ENCODE measurements at regions not wholly inside any gene's neighbourhood (a gene's known extent, or its start where the extent isn't known, plus 50 kb on each side); places are given as distances from the start of the nearest gene placed in this dataset.

DNA sequence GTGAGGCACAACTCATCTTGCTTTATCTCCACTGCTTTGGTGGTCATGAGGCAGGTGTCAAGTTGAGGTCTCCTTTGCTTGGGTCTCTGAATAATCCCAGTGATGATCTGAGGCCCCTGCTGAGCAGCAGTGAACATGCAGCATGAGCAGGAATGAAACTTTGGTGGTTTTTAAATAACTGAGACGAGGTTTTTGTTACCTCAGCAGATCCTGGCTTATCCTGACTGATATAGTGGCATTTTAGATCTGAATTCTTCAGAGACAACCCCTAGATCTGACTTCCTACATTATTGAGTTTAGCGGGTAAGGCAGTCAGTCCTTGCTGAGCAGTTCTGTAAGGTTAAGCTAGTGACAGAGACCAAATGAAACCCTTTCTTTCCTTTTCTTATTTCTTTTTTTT is 230.4 kb downstream of the ARRDC4 start:
- Histone ChIP-seq H3K4me2 (ENCODE audit: low read length) (no peak overlapping the region), H3K9ac (ENCODE audit: low read length) (no peak overlapping the region), H3K4me3 (replicated peaks in 1 of 2; ENCODE audit: low read depth in 1 of 2, low read length in 2 of 2) (no peak overlapping the region), H3K27me3 (ENCODE audit: insufficient read depth, low read length) (peaks cover 16% of the 10 kb centered on the region; the same call in 1 of the 2 replicates), H3K4me1 (ENCODE audit: control insufficient read depth in 1 of 2, insufficient read depth in 2 of 2, low read length in 2 of 2) (no peaks in the 10 kb centered on the region), H3K36me3 (ENCODE audit: control insufficient read depth in 1 of 2, insufficient read depth in 2 of 2, low read length in 2 of 2) (no peaks in the 10 kb centered on the region), H2AFZ (ENCODE audit: low read depth, low read length, poor library complexity, severe bottlenecking) (no peak overlapping the region), H4K20me1 (ENCODE audit: insufficient read depth) (no peaks in the 10 kb centered on the region), H3K27ac (ENCODE audit: low read depth, low read length) (no peak overlapping the region), H3K9me2 (ENCODE audit: insufficient read depth) (no peaks in the 10 kb centered on the region), H3K79me2 (ENCODE audit: insufficient read depth, low read length) (no peaks in the 10 kb centered on the region), H3K9me3 (ENCODE audit: control insufficient read depth in 1 of 2, insufficient read depth in 1 of 2, low read depth in 1 of 2, low read length in 2 of 2) (no peaks in the 10 kb centered on the region)
- RAD21 ChIA-PET (ENCODE audit: low non-redundant PET in 1 of 2, low total read pairs in 2 of 2, uncharacterized antibody in 2 of 2, unreplicated experiment in 2 of 2), result no interaction called here
- DNase-seq (ENCODE audit: low read depth, low spot score), result no peak
- ATAC-seq, result no peak
- TF ChIP-seq EGR1 (IDR thresholded peaks at IDR 0.05; ENCODE audit: low read depth), result no peak
- TF ChIP-seq CTCF (IDR thresholded peaks at IDR 0.05 in 2 of 3, conservative IDR thresholded peaks at IDR 0.05 in 1 of 3; ENCODE audit: borderline replicate concordance in 1 of 3, insufficient read depth in 1 of 3, low read depth in 2 of 3, low read length in 2 of 3), result no peak
- no peak for TF ChIP-seq SRF (IDR thresholded peaks at IDR 0.05; ENCODE audit: low read depth)
- TF ChIP-seq ATF3 (IDR thresholded peaks at IDR 0.05), result no peak
- TF ChIP-seq, protein P1, sequence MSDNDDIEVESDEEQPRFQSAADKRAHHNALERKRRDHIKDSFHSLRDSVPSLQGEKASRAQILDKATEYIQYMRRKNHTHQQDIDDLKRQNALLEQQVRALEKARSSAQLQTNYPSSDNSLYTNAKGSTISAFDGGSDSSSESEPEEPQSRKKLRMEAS (IDR thresholded peaks at IDR 0.05), result no peak
- TF ChIP-seq ZFX (IDR thresholded peaks at IDR 0.05), result no peak
- TF ChIP-seq RAD21 (IDR thresholded peaks at IDR 0.05; ENCODE audit: low read depth), result no peak
- TF ChIP-seq ELF1 (IDR thresholded peaks at IDR 0.05; ENCODE audit: borderline replicate concordance, low read depth), result no peak
- no peak for TF ChIP-seq JUND (IDR thresholded peaks at IDR 0.05)
- TF ChIP-seq CEBPB (IDR thresholded peaks at IDR 0.05; ENCODE audit: low read depth), result no peak
- TF ChIP-seq REST (IDR thresholded peaks at IDR 0.05; ENCODE audit: low read depth), result no peak
- TF ChIP-seq YY1 (IDR thresholded peaks at IDR 0.05; ENCODE audit: extremely low read depth, insufficient replicate concordance, low read depth, low read length), result no peak
- TF ChIP-seq CBX3 (IDR thresholded peaks at IDR 0.05; ENCODE audit: low read depth), result no peak
- POLR2A ChIA-PET, result no interaction called here
- CTCF ChIA-PET, result no interaction called here
- intact Hi-C loops (cut with micrococcal nuclease), result no loop called here
- BruUV-seq (replicated peaks), result no TSS peak
